HCT116 (cell line): ENCODE measurements at regions not wholly inside any gene's neighbourhood (a gene's known extent, or its start where the extent isn't known, plus 50 kb on each side); places are given as distances from the start of the nearest gene placed in this dataset.

ENCODE experiments used
- ATAC-seq: fragments of 200-7000 bp; cut with Tn5 transposase; 2 replicates; pipeline ENCODE4 v1.9.1; 2020; ENCODE audit warnings: mild to moderate bottlenecking, moderate library complexity
- BruUV-seq: library from RNA; stranded (reverse); fragments of 400-500 nt; replicated peaks from 2 replicates; lab custom pipeline; 2021; lab: Mats Ljungman, UMichigan
- CTCF ChIA-PET: fragments of 300-600 bp; sonication (Branson Sonifier 250); formaldehyde crosslinking; loops from one replicate; lab custom pipeline; 2021; ENCODE audit warnings: antibody characterized with exemption; lab: Charles Lee
- POLR2A ChIA-PET: fragments of 300-600, 350-600 bp; sonication (Branson Sonifier 250); formaldehyde crosslinking; loops from one replicate; lab custom pipeline; 2021; ENCODE audit warnings: antibody characterized with exemption; lab: Charles Lee
- RAD21 ChIA-PET, 2 experiments: fragments of 300-600 bp; sonication (Branson Sonifier 250); formaldehyde crosslinking; loops; one replicate each; lab custom pipeline; 2023; ENCODE audit warnings: low total read pairs in 2 of 2; ENCODE audit not compliant: uncharacterized antibody in 2 of 2, unreplicated experiment in 2 of 2, low non-redundant PET in 1 of 2; lab: Charles Lee
- DNase-seq: peaks from one replicate; pipeline ENCODE4 v3.0.0-alpha.2; 2010; ENCODE audit warnings: low read depth, low spot score
- H2AFZ ChIP-seq: fragments of 200-600 bp; shearing (Covaris generic), sonication (generic); 2 replicates; pipeline ENCODE4 v1.6.1; 2017; ENCODE audit warnings: low read depth, mixed run types, mixed read lengths, antibody characterized with exemption, low read length; ENCODE audit not compliant: poor library complexity, severe bottlenecking
- H3K27ac ChIP-seq: 2 replicates; pipeline ENCODE4 v1.5.1; 2012; ENCODE audit warnings: low read depth, low read length
- H3K27me3 ChIP-seq: fragments of 200-600 bp; sonication (generic); 2 replicates; pipeline ENCODE4 v1.6.1; 2016; ENCODE audit warnings: mixed run types, low read length, mixed read lengths; ENCODE audit not compliant: insufficient read depth
- H3K36me3 ChIP-seq, 2 experiments: fragments of 200-500 bp in 1 of 2; fragments of 200-600 bp in 1 of 2; sonication (Bioruptor generic) in 1 of 2; sonication (generic) in 1 of 2; 2 replicates each; pipeline versions ENCODE4 v1.5.1 to v1.6.1; 2014 to 2016; ENCODE audit warnings: low read length in 2 of 2, inconsistent platforms in 1 of 2, mixed read lengths in 1 of 2, mixed run types in 1 of 2; ENCODE audit not compliant: insufficient read depth in 2 of 2, control insufficient read depth in 1 of 2
- H3K4me1 ChIP-seq, 2 experiments: fragments of 200-600 bp in 1 of 2; sonication (generic) in 1 of 2; 2 replicates each; pipeline versions ENCODE4 v1.5.1 to v1.6.1; 2012 to 2017; ENCODE audit warnings: low read length in 2 of 2, inconsistent platforms in 1 of 2, mild to moderate bottlenecking in 1 of 2, mixed read lengths in 1 of 2, mixed run types in 1 of 2, moderate library complexity in 1 of 2; ENCODE audit not compliant: insufficient read depth in 2 of 2, control insufficient read depth in 1 of 2
- H3K4me2 ChIP-seq: fragments of 200-600 bp; sonication (generic); 2 replicates; pipeline ENCODE4 v1.6.1; 2017; ENCODE audit warnings: mixed run types, low read length, mixed read lengths
- H3K4me3 ChIP-seq, 2 experiments: fragments of 200-600 bp in 1 of 2; sonication (generic) in 1 of 2; replicated peaks in 1 of 2; 2 replicates each; pipeline ENCODE4 v1.5.1; 2011 to 2016; ENCODE audit warnings: low read length in 2 of 2, control low read depth in 1 of 2, low read depth in 1 of 2, mild to moderate bottlenecking in 1 of 2, mixed read lengths in 1 of 2, mixed run types in 1 of 2
- H3K79me2 ChIP-seq: fragments of 200-600 bp; sonication (generic); 2 replicates; pipeline ENCODE4 v1.6.1; 2017; ENCODE audit warnings: mild to moderate bottlenecking, mixed run types, low read length, moderate library complexity, mixed read lengths; ENCODE audit not compliant: insufficient read depth
- H3K9ac ChIP-seq: fragments of 200-600 bp; sonication (generic); 2 replicates; pipeline ENCODE4 v1.6.1; 2016; ENCODE audit warnings: low read length, mixed read lengths
- H3K9me2 ChIP-seq: fragments of 200-600 bp; sonication (generic), shearing (Covaris generic); 2 replicates; pipeline ENCODE4 v1.6.1; 2017; ENCODE audit warnings: mixed run types, mild to moderate bottlenecking, moderate library complexity; ENCODE audit not compliant: insufficient read depth
- H3K9me3 ChIP-seq, 2 experiments: fragments of 200-500 bp in 1 of 2; fragments of 200-600 bp in 1 of 2; sonication (Bioruptor generic) in 1 of 2; sonication (generic) in 1 of 2; 2 replicates each; pipeline ENCODE4 v1.6.1; 2014 to 2017; ENCODE audit warnings: low read length in 2 of 2, mixed read lengths in 2 of 2, inconsistent platforms in 1 of 2, low read depth in 1 of 2, mild to moderate bottlenecking in 1 of 2, mixed run types in 1 of 2, moderate library complexity in 1 of 2; ENCODE audit not compliant: control insufficient read depth in 1 of 2, insufficient read depth in 1 of 2
- H4K20me1 ChIP-seq: fragments of 200-600 bp; sonication (generic), shearing (Covaris generic); 2 replicates; pipeline ENCODE4 v1.6.1; 2017; ENCODE audit warnings: mixed run types, mild to moderate bottlenecking, moderate library complexity; ENCODE audit not compliant: insufficient read depth
- CEBPB ChIP-seq: IDR thresholded peaks from 2 replicates; pipeline ENCODE4 v1.6.1; 2012; ENCODE audit warnings: low read depth
- EZH2phosphoT487 ChIP-seq: fragments of 200-600 bp; IDR thresholded peaks from 2 replicates; pipeline ENCODE4 v1.6.1; 2018; ENCODE audit warnings: antibody characterized with exemption, borderline replicate concordance
- FOSL1 ChIP-seq: IDR thresholded peaks from 2 replicates; pipeline ENCODE4 v1.6.1; 2012; ENCODE audit warnings: low read depth
- JUND ChIP-seq: IDR thresholded peaks from 2 replicates; pipeline ENCODE4 v1.6.1; 2012
- POLR2A ChIP-seq: IDR thresholded peaks from 2 replicates; pipeline ENCODE4 v1.7.0; 2011; ENCODE audit warnings: borderline replicate concordance; ENCODE audit not compliant: insufficient read depth, insufficient read length; ENCODE audit errors: extremely low read depth
- POLR2AphosphoS5 ChIP-seq: IDR thresholded peaks from 2 replicates; pipeline ENCODE4 v1.6.1; 2011; ENCODE audit warnings: mild to moderate bottlenecking, low read depth, low read length, moderate library complexity
- RAD21 ChIP-seq: IDR thresholded peaks from 2 replicates; pipeline ENCODE4 v1.6.1; 2012; ENCODE audit warnings: low read depth, mild to moderate bottlenecking
- SIN3A ChIP-seq: IDR thresholded peaks from 2 replicates; pipeline ENCODE4 v1.6.1; 2012; ENCODE audit warnings: low read depth
- TCF7L2 ChIP-seq: IDR thresholded peaks from 2 replicates; pipeline ENCODE4 v1.7.0; 2011; ENCODE audit warnings: borderline replicate concordance, inconsistent platforms; ENCODE audit not compliant: insufficient read depth, insufficient read length; ENCODE audit errors: extremely low read depth
- YY1 ChIP-seq: IDR thresholded peaks from 2 replicates; pipeline ENCODE4 v1.6.1; 2011; ENCODE audit warnings: low read length, low read depth, moderate library complexity, mild to moderate bottlenecking; ENCODE audit not compliant: insufficient replicate concordance; ENCODE audit errors: extremely low read depth
- intact Hi-C: fragments of 100-400 bp; cut with micrococcal nuclease; formaldehyde crosslinking; loops from 2 replicates; pipeline ENCODE4 v1.10.0; 2022
- TF ChIP-seq, protein P1 (sequence below): IDR thresholded peaks from 2 replicates; pipeline ENCODE4 v1.6.1; 2011; ENCODE audit warnings: mild to moderate bottlenecking, low read length, moderate library complexity; ENCODE audit not compliant: insufficient replicate concordance; ENCODE audit errors: extremely low read depth
- TF ChIP-seq, protein P2 (sequence below): IDR thresholded peaks from 2 replicates; pipeline ENCODE4 v1.6.1; 2012; ENCODE audit warnings: low read depth

DNA sequence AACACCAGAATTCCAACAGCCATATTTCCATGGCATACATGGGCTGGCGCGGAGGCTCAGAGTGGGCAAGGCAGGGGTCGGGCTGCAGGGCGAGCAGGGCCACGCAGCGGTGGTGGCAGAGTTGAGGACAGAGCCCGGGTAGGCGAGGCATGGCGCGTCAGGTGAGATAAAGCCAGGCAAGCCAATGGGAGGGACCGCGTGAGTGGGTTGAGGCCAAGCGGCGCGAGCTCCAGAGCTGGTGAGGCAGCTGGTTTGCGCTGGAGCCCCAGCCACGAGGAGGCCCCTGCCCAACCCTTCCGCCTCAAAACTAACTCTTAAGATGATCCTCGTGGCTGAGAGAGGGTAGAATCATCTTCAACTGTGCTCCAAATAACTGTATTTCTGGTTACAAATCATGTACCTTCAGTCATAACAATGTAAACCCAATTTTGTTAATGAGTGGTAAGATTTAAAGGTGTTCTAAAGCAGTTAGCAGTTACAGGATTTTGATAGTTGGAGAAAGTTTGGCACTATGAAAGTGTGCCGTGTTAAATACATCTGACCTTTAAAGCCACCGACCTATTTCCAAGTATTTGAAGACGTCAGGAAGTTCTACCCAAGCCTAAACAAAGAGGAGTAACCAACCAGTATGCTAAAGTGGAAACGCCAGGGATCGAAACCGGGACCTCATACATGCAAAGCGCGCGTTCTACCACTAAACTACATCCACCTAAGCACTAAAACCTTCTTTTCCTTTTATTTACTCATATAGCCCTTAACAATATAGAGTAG is 107.9 kb downstream of the GPX5 start:
- ChIA-PET CTCF (no interaction called here), RAD21 (no interaction called here), POLR2A (no interaction called here)
- ATAC-seq (no peak), DNase-seq (no peak)
- no peaks in the 10 kb centered on the region for H3K4me1 ChIP-seq
- H3K27me3 ChIP-seq, result no peaks in the 10 kb centered on the region
- TF ChIP-seq CEBPB (no peak), JUND (no peak), EZH2phosphoT487 (no peak), POLR2A (no peak), RAD21 (no peak), YY1 (no peak), TCF7L2 (no peak), SIN3A (no peak), POLR2AphosphoS5 (no peak), FOSL1 (no peak)
- TF ChIP-seq, protein P1, sequence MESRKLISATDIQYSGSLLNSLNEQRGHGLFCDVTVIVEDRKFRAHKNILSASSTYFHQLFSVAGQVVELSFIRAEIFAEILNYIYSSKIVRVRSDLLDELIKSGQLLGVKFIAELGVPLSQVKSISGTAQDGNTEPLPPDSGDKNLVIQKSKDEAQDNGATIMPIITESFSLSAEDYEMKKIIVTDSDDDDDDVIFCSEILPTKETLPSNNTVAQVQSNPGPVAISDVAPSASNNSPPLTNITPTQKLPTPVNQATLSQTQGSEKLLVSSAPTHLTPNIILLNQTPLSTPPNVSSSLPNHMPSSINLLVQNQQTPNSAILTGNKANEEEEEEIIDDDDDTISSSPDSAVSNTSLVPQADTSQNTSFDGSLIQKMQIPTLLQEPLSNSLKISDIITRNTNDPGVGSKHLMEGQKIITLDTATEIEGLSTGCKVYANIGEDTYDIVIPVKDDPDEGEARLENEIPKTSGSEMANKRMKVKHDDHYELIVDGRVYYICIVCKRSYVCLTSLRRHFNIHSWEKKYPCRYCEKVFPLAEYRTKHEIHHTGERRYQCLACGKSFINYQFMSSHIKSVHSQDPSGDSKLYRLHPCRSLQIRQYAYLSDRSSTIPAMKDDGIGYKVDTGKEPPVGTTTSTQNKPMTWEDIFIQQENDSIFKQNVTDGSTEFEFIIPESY, result no peak
- TF ChIP-seq, protein P2, sequence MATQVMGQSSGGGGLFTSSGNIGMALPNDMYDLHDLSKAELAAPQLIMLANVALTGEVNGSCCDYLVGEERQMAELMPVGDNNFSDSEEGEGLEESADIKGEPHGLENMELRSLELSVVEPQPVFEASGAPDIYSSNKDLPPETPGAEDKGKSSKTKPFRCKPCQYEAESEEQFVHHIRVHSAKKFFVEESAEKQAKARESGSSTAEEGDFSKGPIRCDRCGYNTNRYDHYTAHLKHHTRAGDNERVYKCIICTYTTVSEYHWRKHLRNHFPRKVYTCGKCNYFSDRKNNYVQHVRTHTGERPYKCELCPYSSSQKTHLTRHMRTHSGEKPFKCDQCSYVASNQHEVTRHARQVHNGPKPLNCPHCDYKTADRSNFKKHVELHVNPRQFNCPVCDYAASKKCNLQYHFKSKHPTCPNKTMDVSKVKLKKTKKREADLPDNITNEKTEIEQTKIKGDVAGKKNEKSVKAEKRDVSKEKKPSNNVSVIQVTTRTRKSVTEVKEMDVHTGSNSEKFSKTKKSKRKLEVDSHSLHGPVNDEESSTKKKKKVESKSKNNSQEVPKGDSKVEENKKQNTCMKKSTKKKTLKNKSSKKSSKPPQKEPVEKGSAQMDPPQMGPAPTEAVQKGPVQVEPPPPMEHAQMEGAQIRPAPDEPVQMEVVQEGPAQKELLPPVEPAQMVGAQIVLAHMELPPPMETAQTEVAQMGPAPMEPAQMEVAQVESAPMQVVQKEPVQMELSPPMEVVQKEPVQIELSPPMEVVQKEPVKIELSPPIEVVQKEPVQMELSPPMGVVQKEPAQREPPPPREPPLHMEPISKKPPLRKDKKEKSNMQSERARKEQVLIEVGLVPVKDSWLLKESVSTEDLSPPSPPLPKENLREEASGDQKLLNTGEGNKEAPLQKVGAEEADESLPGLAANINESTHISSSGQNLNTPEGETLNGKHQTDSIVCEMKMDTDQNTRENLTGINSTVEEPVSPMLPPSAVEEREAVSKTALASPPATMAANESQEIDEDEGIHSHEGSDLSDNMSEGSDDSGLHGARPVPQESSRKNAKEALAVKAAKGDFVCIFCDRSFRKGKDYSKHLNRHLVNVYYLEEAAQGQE, result no peak
- no TSS peak for BruUV-seq
- no peak overlapping the region for H3K27ac ChIP-seq
- H2AFZ ChIP-seq, result no peak overlapping the region
- no peak overlapping the region for H3K4me2 ChIP-seq
- no peaks in the 10 kb centered on the region for H4K20me1 ChIP-seq
- H3K36me3 ChIP-seq, result no peaks in the 10 kb centered on the region
- H3K9me2 ChIP-seq, result no peaks in the 10 kb centered on the region
- H3K9me3 ChIP-seq, result no peaks in the 10 kb centered on the region
- no peak overlapping the region for H3K4me3 ChIP-seq
- H3K9ac ChIP-seq, result no peak overlapping the region
- H3K79me2 ChIP-seq, result no peaks in the 10 kb centered on the region
- intact Hi-C loops, result no loop called here
